Right lung (tissue), 2 donors: ENCODE measurements at regions not wholly inside any gene's neighbourhood (a gene's known extent, or its start where the extent isn't known, plus 50 kb on each side); places are given as distances from the start of the nearest gene placed in this dataset.
"Not testable (repeated sequence)": the region's sequence is repeated elsewhere in the genome, so short reads cannot be mapped to it uniquely, and the experiment has no call there.

ENCODE experiments used
- DNase-seq, 2 donors: peaks; one replicate each; pipeline ENCODE4 v3.0.0-alpha.2; 2013

GRCh38 chr2:45114221-45114955 is 105.1 kb upstream of the SIX2 start:
- DNase-seq = no peak

GRCh38 chr2:45112750-45113149 is 103.5 kb upstream of the SIX2 start:
- no peak for DNase-seq

- no peak for DNase-seq
Measured at GRCh38 chr2:45105050-45105582, 95.9 kb upstream of the SIX2 start.

DNA sequence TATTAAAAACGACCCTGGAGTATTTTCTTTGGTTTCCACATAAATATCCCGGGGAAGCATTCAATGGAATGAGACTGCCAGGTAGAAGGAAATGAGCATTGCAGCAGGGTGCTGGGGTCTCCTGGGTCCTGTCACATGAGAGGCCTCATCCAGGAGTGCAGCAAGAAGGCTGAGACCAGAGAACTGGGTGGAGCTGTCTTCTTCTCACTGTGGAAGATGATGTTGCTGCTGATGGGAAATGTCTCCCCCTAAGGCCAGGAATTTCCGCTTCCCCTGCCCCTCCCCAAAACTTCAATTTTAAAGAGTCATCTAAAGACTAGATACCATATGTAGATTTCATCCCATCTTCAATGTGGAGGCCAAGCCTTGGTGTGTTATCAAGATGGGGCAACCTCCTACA is 95.2 kb upstream of the SIX2 start:
- no peak for DNase-seq

GRCh38 chr2:45103351-45104345 is 94.4 kb upstream of the SIX2 start:
- DNase-seq = no peak

GRCh38 chr2:45102579-45103117 is 93.4 kb upstream of the SIX2 start:
- DNase-seq = no peak

- no peak for DNase-seq
Measured at GRCh38 chr2:45102141-45102540, 92.9 kb upstream of the SIX2 start.

DNA sequence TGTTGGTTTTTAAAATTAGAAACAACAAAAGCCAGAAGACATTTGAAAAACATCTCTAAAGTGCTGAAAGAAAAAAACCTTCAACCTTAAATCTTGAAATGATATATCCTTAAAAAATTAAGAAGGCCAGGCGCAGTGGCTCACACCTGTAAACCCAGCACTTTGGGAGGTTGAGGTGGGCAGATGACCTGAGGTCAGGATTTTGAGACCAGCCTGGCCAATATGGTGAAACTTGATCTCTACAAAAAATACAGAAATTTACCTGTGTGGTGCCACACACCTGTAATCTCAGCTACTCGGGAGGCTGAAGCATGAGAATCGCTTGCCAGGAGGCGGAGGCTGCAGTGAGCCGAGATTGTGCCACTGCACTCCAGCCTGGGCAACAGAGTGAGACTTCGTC is 87.7 kb upstream of the SIX2 start:
- no peak for DNase-seq

DNA sequence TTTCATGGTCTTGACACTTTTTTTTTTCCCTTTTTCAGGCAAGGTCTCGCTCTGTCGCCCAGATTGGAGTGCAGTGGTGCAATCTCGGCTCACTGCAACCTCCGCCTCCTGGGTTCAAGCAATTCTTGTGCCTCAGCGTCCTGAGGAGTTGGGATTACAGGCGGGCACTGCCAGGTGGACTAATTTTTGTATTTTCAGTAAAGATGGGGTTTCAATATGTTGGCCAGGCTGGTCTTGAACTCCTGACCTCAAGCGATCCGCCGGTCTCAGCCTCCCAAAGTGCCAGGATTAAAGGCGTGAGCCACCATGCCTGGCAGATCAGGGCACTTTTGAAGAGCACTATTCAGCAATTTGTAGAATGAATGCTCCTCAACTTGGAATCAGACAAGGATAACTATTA is 86.8 kb upstream of the SIX2 start:
- not testable (repeated sequence) for DNase-seq

DNA sequence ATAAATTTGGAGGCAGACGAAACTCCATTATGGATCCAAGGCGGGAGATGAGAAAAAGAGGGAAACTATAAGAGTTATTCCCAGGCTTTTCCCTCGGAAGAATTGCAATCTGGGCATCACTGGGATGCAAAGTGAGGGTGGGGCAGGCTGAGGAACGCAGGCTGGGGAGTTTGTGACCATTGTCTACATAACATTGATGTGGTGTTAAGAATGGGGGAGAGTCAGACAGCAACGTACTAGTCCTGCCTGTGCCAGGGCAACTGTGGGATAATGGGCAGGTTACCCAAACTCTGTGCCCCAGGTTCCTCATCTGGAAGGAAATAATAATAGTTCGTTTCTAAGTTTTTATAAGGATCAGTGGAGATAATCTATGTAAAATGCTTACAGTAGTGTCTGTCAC is 84.4 kb upstream of the SIX2 start:
- no peak for DNase-seq

DNA sequence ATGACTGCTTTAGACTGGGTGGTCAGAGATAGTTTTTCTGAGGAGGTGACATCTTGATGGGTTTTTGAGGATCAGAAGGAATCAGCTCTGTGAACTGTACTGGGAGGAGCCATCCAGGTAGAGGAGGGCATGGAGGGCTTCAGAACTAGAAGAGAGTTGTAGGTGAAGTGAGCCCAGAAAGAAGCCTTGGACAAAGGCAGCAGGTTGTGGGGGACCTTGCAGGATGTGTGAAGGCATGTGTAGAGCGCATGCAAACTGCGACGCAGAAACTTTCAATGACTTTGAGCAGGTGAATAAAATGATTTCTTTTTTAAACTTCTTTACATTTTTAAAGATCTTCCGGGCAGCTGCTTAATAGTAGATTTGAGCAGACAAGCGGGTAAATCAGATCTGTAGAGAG is 83.9 kb upstream of the SIX2 start:
- DNase-seq = no peak

GRCh38 chr2:45089554-45090261 is 80.5 kb upstream of the SIX2 start:
- DNase-seq = no peak

DNA sequence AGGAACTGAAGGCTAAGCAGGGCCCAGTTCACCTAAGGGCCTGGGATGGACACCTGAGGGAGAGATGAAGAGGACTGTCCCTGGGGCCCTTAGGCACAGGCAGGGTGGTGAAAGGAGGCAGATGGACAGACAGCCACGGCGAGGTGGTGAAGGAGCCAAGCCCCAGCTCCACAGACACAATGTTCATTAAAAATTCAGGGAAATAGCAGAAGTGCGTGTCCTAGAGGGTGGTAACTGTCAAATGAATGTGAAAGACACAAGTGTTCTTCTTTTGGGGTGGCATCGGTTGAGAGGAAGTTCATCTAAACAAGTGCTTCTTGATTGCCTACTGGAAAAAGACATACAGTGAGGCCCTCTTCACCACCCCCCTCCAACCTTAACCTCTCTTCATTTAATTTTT is 76.2 kb upstream of the SIX2 start:
- no peak for DNase-seq

DNA sequence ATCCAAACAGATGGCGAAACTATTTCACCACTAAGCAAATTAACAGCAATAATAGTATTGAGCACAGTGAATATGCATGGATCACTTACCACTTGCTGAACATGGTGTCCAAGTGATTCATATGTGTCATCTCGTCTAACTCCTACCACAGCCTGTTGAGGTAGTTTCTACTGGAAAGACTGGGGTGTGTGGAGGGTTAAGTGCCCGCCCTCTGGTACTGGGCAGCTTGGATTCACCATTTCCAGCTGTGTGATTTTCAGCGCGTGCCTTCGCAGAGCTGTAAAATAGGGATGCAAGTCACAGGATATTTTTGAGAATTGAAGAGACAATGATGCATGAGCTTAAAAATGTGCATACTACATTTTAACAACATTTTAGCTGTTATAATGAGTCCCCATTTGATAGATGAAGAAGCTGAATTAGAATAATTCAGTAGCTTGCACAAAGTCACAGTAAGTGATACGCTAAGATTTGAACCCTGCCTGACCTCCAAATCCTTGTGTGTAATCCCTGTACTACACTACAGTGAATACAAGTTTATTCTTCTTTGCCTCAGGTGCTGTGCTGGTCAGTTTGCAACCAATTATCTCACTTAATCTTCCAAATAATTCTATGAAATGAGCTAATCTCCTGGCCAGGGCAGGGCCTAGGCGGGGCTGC is 75.2 kb upstream of the SIX2 start:
- DNase-seq = no peak

DNA sequence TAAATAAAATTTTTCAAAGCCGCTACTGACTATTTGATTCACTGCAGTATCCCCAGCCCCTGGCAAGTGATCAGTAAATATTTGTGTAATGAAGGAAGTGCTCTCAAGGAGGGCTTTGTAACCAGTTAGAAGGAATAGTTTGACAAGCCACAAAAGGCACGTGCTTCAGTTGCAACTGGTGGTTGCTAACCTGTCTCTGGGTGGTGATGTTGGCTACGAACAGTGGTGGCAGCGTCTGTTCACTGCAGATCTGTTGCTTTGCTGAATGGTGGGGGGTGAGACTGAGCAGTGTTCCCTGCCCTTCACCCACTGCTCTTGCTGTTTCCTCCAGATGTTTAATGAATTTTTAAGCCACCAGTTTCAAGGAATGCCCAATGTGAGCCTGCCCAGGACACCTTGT is 73.9 kb upstream of the SIX2 start:
- no peak for DNase-seq

GRCh38 chr2:45074713-45075112 is 65.5 kb upstream of the SIX2 start:
- DNase-seq = no peak

DNA sequence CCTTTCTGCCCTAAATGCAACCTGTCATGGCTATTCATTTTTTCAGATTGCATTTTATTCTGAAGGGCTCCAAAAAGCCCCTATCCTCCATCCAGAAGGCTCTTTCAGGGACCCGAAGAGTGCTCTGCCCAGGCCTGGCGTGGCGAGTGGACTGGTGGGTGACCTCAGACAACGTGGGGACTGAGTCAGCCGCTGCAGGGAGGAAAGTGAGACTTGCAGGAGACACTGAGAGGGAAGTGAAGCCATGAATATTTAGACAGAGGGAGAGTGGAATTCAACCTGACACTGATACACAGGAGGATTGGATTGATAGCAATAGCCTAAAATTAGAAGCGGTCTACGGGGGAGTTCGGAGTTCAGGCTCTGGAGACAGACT is 63.6 kb upstream of the SIX2 start:
- no peak for DNase-seq

GRCh38 chr2:45072064-45072861 is 63.0 kb upstream of the SIX2 start:
- DNase-seq = no peak

- no peak for DNase-seq
Measured at GRCh38 chr2:45070113-45070652, 60.9 kb upstream of the SIX2 start.

DNA sequence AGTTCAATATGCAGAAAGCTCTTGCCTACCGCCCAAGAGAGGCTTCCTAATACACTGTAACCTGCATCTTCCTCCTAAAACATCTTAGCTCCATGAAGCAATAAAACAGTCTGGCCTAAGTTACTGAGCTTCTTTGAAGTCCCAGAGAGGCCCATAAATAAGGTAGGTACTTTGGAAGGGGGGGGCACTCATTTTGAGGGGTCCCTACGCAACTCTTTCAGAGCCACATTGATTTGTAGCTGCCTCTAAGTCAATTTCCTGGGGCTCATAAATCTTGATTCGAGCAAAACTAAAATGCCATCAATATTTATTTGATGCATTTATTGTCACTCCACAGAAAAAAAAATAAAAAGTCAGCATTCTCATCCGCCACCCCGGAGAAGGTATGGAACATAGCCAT is 60.4 kb upstream of the SIX2 start:
- DNase-seq = no peak
